ENCODE measurements at regions not wholly inside any gene's neighbourhood (a gene's known extent, or its start where the extent isn't known, plus 50 kb on each side); places are given as distances from the start of the nearest gene placed in this dataset.

GRCh38 chr13:74438901-74439300 lies 304.7 kb upstream of the KLF12 start (continued):
- no peak for TF ChIP-seq CHD7 (IDR thresholded peaks at IDR 0.05; ENCODE audit: insufficient replicate concordance, low read length)
- TF ChIP-seq PHF8 (conservative IDR thresholded peaks at IDR 0.05; ENCODE audit: low read depth, low read length) = no peak
- TF ChIP-seq GTF2F1 (IDR thresholded peaks at IDR 0.05; ENCODE audit: borderline replicate concordance, low read depth, low read length) = no peak
